Tibial artery (tissue), 4 donors: ENCODE measurements at regions not wholly inside any gene's neighbourhood (a gene's known extent, or its start where the extent isn't known, plus 50 kb on each side); places are given as distances from the start of the nearest gene placed in this dataset.

Experiments
- DNase-seq, 2 donors: peaks; one replicate each; pipeline ENCODE4 v3.0.0-alpha.2; 2019
- H3K27ac ChIP-seq, 2 donors: fragments of 200-600 bp; sonication (generic) in 1 of 2; 1 replicate in 1 of 2; 2 replicates in 1 of 2; pipeline ENCODE4 v1.5.1; 2018 to 2019; ENCODE audit warnings: mild to moderate bottlenecking in 1 of 2
- H3K27me3 ChIP-seq, 2 donors: fragments of 200-600 bp; sonication (generic) in 1 of 2; one replicate each; pipeline versions ENCODE4 v1.5.1 to v1.6.0; 2016 to 2019
- H3K36me3 ChIP-seq, 3 donors: fragments of 200-600 bp; sonication (generic) in 2 of 3; one replicate each; pipeline ENCODE4 v1.5.1; 2016 to 2019; ENCODE audit warnings: mild to moderate bottlenecking in 2 of 3
- H3K4me1 ChIP-seq, 4 donors: fragments of 200-600 bp; sonication (generic) in 2 of 4; 1 replicate in 3 of 4; 2 replicates in 1 of 4; pipeline ENCODE4 v1.5.1; 2016 to 2019
- H3K4me3 ChIP-seq, 2 donors: fragments of 200-600 bp; sonication (generic) in 1 of 2; 1 replicate in 1 of 2; 2 replicates in 1 of 2; pipeline ENCODE4 v1.5.1; 2018 to 2019; ENCODE audit warnings: mild to moderate bottlenecking in 2 of 2
- H3K9me3 ChIP-seq, 3 donors: fragments of 200-600 bp; sonication (generic) in 1 of 3; one replicate each; pipeline ENCODE4 v1.5.1; 2016 to 2019
- CTCF ChIP-seq, 2 experiments: fragments of 200-600 bp in 1 of 2; fragments of 450-650 bp in 1 of 2; IDR thresholded peaks; one replicate each; pipeline ENCODE4 v1.5.1; 2017 to 2019; ENCODE audit warnings: antibody characterized with exemption in 2 of 2, mild to moderate bottlenecking in 1 of 2, moderate library complexity in 1 of 2
- intact Hi-C: fragments of 100-400 bp; cut with DNase I; formaldehyde crosslinking; loops from one replicate; pipeline ENCODE4 v1.15.0; 2023; ENCODE audit warnings: low total_unique reads

- H3K9me3 ChIP-seq = no peaks in the 10 kb centered on the region
- no peak overlapping the region for H3K4me3 ChIP-seq
- peaks cover 0 to 3% (median 0%) of the 10 kb centered on the region in 4 donors for H3K4me1 ChIP-seq
- no peaks in the 10 kb centered on the region for H3K36me3 ChIP-seq
- intact Hi-C loops = no loop called here
- H3K27me3 ChIP-seq = no peaks in the 10 kb centered on the region
- TF ChIP-seq CTCF (IDR thresholded peaks at IDR 0.05) = no peak
- H3K27ac ChIP-seq = no peak overlapping the region
- no peak for DNase-seq
These were observed 849.3 kb downstream of the TLE1 start for GRCh38 chr9:80839821-80840675.

- H3K9me3 ChIP-seq = no peaks in the 10 kb centered on the region
- no peak for DNase-seq
- no peak overlapping the region for H3K4me3 ChIP-seq
- H3K4me1 ChIP-seq = no peaks in the 10 kb centered on the region
- intact Hi-C loops = no loop called here
- no peak overlapping the region for H3K27ac ChIP-seq
- TF ChIP-seq CTCF (IDR thresholded peaks at IDR 0.05) = no peak
- H3K36me3 ChIP-seq = no peaks in the 10 kb centered on the region
- H3K27me3 ChIP-seq = no peaks in the 10 kb centered on the region
These were observed 853.3 kb downstream of the TLE1 start for GRCh38 chr9:80836013-80836412.

GRCh38 chr9:80831751-80832150 lies 857.6 kb downstream of the TLE1 start:
- intact Hi-C loops = no loop called here

GRCh38 chr9:80811656-80812055 lies 877.7 kb downstream of the TLE1 start:
- DNase-seq = no peak
- no peaks in the 10 kb centered on the region for H3K4me1 ChIP-seq
- H3K36me3 ChIP-seq = no peaks in the 10 kb centered on the region
- intact Hi-C loops = no loop called here
- H3K27ac ChIP-seq = no peak overlapping the region
- H3K27me3 ChIP-seq = no peaks in the 10 kb centered on the region
- H3K9me3 ChIP-seq = no peaks in the 10 kb centered on the region
- TF ChIP-seq CTCF (IDR thresholded peaks at IDR 0.05) = no peak
- no peak overlapping the region for H3K4me3 ChIP-seq

More at GRCh38 chr9:80831751-80832150, 857.6 kb downstream of the TLE1 start:
- no peak overlapping the region for H3K27ac ChIP-seq
- no peaks in the 10 kb centered on the region for H3K4me1 ChIP-seq
- no peaks in the 10 kb centered on the region for H3K9me3 ChIP-seq
- no peak overlapping the region for H3K4me3 ChIP-seq
- no peak for DNase-seq
- no peaks in the 10 kb centered on the region for H3K27me3 ChIP-seq
- no peak for TF ChIP-seq CTCF (IDR thresholded peaks at IDR 0.05)
- no peaks in the 10 kb centered on the region for H3K36me3 ChIP-seq

- intact Hi-C loops = no loop called here
- H3K27ac ChIP-seq = no peak overlapping the region
- TF ChIP-seq CTCF (IDR thresholded peaks at IDR 0.05) = no peak
- H3K4me1 ChIP-seq = no peaks in the 10 kb centered on the region
- H3K4me3 ChIP-seq = no peak overlapping the region
- no peaks in the 10 kb centered on the region for H3K27me3 ChIP-seq
- DNase-seq = no peak
- no peaks in the 10 kb centered on the region for H3K9me3 ChIP-seq
- H3K36me3 ChIP-seq = no peaks in the 10 kb centered on the region
These were observed 878.3 kb downstream of the TLE1 start for GRCh38 chr9:80811003-80811402.
